ENCODE measurements at regions not wholly inside any gene's neighbourhood (a gene's known extent, or its start where the extent isn't known, plus 50 kb on each side); places are given as distances from the start of the nearest gene placed in this dataset.

DNA sequence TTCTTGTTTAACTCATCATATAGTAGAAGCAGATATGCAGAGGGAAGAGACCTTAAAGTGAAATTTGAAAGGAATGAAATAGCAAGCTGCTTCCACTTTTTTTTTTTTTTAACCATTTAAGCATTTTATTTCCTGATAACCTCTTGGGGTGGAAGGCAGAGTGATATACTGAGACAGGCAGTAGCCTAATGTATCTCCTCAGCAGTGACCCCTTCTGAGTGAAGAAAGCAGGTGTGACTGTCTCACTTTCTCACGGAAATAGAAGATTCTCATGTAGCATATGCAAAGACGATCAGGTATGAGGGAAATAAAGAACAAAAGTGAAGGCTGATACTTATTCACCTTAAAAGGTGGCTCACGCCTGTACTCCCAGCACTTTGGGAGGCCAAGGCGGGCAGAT is 187.1 kb upstream of the STXBP5 start:
- Histone ChIP-seq H2AFZ (ENCODE audit: low read length) (no peak overlapping the region), H3K9me3 (replicated peaks; ENCODE audit: insufficient read depth, low read length) (no peaks in the 10 kb centered on the region), H3K79me2 (ENCODE audit: low read length) (no peaks in the 10 kb centered on the region), H3K27ac (ENCODE audit: low read length) (no peak overlapping the region), H3K27me3 (replicated peaks; ENCODE audit: insufficient read depth, low read length) (no peaks in the 10 kb centered on the region), H3K4me1 (ENCODE audit: low read length) (no peaks in the 10 kb centered on the region), H3K4me3 (ENCODE audit: low read length) (no peak overlapping the region), H3F3A (ENCODE audit: insufficient read depth, low read length) (no peaks in the 10 kb centered on the region), H3K9ac (ENCODE audit: low read length) (no peak overlapping the region), H4K20me1 (ENCODE audit: insufficient read depth, low read length) (no peaks in the 10 kb centered on the region), H3K9me2 (replicated peaks; ENCODE audit: insufficient read depth, low read length) (no peaks in the 10 kb centered on the region), H3K4me2 (ENCODE audit: low read depth, low read length) (no peak overlapping the region), H3K36me3 (replicated peaks; ENCODE audit: insufficient read depth, low read length) (no peaks in the 10 kb centered on the region)
- DNase-seq: no peak
- TF ChIP-seq EZH2phosphoT487 (IDR thresholded peaks at IDR 0.05; ENCODE audit: low read length) (no peak), EZH2 (optimal IDR thresholded peaks at IDR 0.05; ENCODE audit: low read depth, low read length) (no peak)
- TF ChIP-seq, protein P1, sequence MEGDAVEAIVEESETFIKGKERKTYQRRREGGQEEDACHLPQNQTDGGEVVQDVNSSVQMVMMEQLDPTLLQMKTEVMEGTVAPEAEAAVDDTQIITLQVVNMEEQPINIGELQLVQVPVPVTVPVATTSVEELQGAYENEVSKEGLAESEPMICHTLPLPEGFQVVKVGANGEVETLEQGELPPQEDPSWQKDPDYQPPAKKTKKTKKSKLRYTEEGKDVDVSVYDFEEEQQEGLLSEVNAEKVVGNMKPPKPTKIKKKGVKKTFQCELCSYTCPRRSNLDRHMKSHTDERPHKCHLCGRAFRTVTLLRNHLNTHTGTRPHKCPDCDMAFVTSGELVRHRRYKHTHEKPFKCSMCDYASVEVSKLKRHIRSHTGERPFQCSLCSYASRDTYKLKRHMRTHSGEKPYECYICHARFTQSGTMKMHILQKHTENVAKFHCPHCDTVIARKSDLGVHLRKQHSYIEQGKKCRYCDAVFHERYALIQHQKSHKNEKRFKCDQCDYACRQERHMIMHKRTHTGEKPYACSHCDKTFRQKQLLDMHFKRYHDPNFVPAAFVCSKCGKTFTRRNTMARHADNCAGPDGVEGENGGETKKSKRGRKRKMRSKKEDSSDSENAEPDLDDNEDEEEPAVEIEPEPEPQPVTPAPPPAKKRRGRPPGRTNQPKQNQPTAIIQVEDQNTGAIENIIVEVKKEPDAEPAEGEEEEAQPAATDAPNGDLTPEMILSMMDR (IDR thresholded peaks at IDR 0.05; ENCODE audit: low read length): no peak

DNA sequence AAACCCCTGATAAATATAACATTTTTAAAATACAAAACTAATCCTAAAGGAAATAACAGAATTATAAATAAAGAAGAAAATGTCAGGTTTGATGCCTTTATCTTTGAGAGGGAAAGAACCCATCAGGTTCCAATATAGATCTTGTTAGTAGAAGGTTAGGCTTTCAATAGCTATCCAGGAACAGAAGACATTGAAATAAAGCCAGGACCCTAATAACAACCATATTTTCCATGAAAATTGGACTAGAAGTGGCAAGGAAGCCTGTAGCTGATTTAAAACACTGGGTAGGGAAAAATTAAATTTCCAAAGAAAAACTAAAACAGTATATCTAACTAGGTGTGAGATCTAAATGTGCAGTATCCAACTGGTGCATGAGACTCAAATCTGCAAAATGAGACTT is 185.2 kb upstream of the STXBP5 start:
- TF ChIP-seq, protein P1 (IDR thresholded peaks at IDR 0.05; ENCODE audit: low read length): no peak
- TF ChIP-seq EZH2phosphoT487 (IDR thresholded peaks at IDR 0.05; ENCODE audit: low read length) (no peak), EZH2 (optimal IDR thresholded peaks at IDR 0.05; ENCODE audit: low read depth, low read length) (no peak)
- H3K27ac ChIP-seq (ENCODE audit: low read length): no peak overlapping the region
- H3K9ac ChIP-seq (ENCODE audit: low read length): no peak overlapping the region
- H3F3A ChIP-seq (ENCODE audit: insufficient read depth, low read length): no peaks in the 10 kb centered on the region
- no peak overlapping the region for H3K4me2 ChIP-seq (ENCODE audit: low read depth, low read length)
- H3K9me3 ChIP-seq (replicated peaks; ENCODE audit: insufficient read depth, low read length): no peaks in the 10 kb centered on the region
- no peak overlapping the region for H3K4me3 ChIP-seq (ENCODE audit: low read length)
- no peaks in the 10 kb centered on the region for H3K27me3 ChIP-seq (replicated peaks; ENCODE audit: insufficient read depth, low read length)
- no peaks in the 10 kb centered on the region for H3K9me2 ChIP-seq (replicated peaks; ENCODE audit: insufficient read depth, low read length)
- no peaks in the 10 kb centered on the region for H3K4me1 ChIP-seq (ENCODE audit: low read length)
- H2AFZ ChIP-seq (ENCODE audit: low read length): no peak overlapping the region
- no peaks in the 10 kb centered on the region for H3K36me3 ChIP-seq (replicated peaks; ENCODE audit: insufficient read depth, low read length)
- no peak for DNase-seq
- H3K79me2 ChIP-seq (ENCODE audit: low read length): no peaks in the 10 kb centered on the region
- H4K20me1 ChIP-seq (ENCODE audit: insufficient read depth, low read length): no peaks in the 10 kb centered on the region

DNA sequence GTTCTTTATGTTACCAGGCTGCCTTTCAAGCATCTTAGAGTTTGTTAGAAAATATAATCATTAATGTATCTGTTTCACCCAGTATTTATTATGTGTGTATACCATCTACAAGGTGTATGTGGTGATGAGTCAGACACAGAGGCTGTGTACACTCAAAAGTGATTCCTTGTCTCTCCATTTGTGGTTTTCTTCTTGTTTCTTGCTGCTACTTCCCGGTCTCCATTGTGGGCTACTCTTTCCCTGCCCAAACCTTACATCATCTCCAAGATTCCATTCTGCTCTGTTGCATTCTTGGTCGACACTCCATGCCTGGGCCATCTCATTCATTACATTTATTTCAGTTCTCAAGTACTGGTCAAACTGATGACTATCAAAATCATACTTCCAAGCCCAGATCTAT is 182.2 kb upstream of the STXBP5 start:
- Histone ChIP-seq H3K9me3 (replicated peaks; ENCODE audit: insufficient read depth, low read length) (no peaks in the 10 kb centered on the region), H3K27ac (ENCODE audit: low read length) (no peak overlapping the region), H3K4me1 (ENCODE audit: low read length) (no peaks in the 10 kb centered on the region), H3K9ac (ENCODE audit: low read length) (no peak overlapping the region), H3F3A (ENCODE audit: insufficient read depth, low read length) (no peaks in the 10 kb centered on the region), H3K9me2 (replicated peaks; ENCODE audit: insufficient read depth, low read length) (no peaks in the 10 kb centered on the region), H3K79me2 (ENCODE audit: low read length) (no peaks in the 10 kb centered on the region), H3K27me3 (replicated peaks; ENCODE audit: insufficient read depth, low read length) (no peaks in the 10 kb centered on the region), H3K4me2 (ENCODE audit: low read depth, low read length) (no peak overlapping the region), H3K36me3 (replicated peaks; ENCODE audit: insufficient read depth, low read length) (no peaks in the 10 kb centered on the region), H4K20me1 (ENCODE audit: insufficient read depth, low read length) (no peaks in the 10 kb centered on the region), H3K4me3 (ENCODE audit: low read length) (no peak overlapping the region), H2AFZ (ENCODE audit: low read length) (no peak overlapping the region)
- DNase-seq: no peak
- TF ChIP-seq EZH2 (optimal IDR thresholded peaks at IDR 0.05; ENCODE audit: low read depth, low read length): no peak
- TF ChIP-seq, protein P1 (IDR thresholded peaks at IDR 0.05; ENCODE audit: low read length): no peak
- TF ChIP-seq EZH2phosphoT487 (IDR thresholded peaks at IDR 0.05; ENCODE audit: low read length): no peak

Data from MM.1S (cell line).